Colonic mucosa (tissue), 4 donors: ENCODE measurements at regions not wholly inside any gene's neighbourhood (a gene's known extent, or its start where the extent isn't known, plus 50 kb on each side); places are given as distances from the start of the nearest gene placed in this dataset.

Experiments
- DNase-seq: peaks from one replicate; pipeline ENCODE4 v3.0.0-alpha.2; 2020
- H3K27ac ChIP-seq: fragments of 200-600 bp; one replicate; pipeline ENCODE4 v1.8.0; 2021
- H3K27me3 ChIP-seq: fragments of 200-600 bp; one replicate; pipeline ENCODE4 v1.8.0; 2021
- H3K36me3 ChIP-seq: fragments of 200-600 bp; one replicate; pipeline ENCODE4 v1.8.0; 2021
- H3K4me1 ChIP-seq: fragments of 200-600 bp; one replicate; pipeline ENCODE4 v1.8.0; 2021; ENCODE audit warnings: mild to moderate bottlenecking
- H3K4me3 ChIP-seq: fragments of 200-600 bp; one replicate; pipeline ENCODE4 v1.8.0; 2021
- H3K9ac ChIP-seq, 2 donors: one replicate each; pipeline ENCODE4 v1.7.0; 2013; ENCODE audit warnings: control low read depth in 2 of 2, low read depth in 2 of 2, low read length in 2 of 2
- H3K9me3 ChIP-seq: fragments of 200-600 bp; one replicate; pipeline ENCODE4 v1.8.0; 2021
- CTCF ChIP-seq: fragments of 200-600 bp; IDR thresholded peaks from one replicate; pipeline ENCODE4 v1.8.0; 2022; ENCODE audit warnings: antibody characterized with exemption, mild to moderate bottlenecking
- intact Hi-C: fragments of 100-400 bp; cut with DNase I; formaldehyde crosslinking; loops from one replicate; pipeline ENCODE4 v1.14.1; 2022
- donor health status: healthy.
- donor health status: DM: no; HTN: no; CAD: no.
- donor health status: DM: no; HTN: no; CAD: no.

- Histone ChIP-seq H3K36me3 (no peaks in the 10 kb centered on the region), H3K27me3 (no peaks in the 10 kb centered on the region), H3K27ac (no peak overlapping the region), H3K4me1 (no peaks in the 10 kb centered on the region), H3K9ac (no peak overlapping the region), H3K9me3 (no peaks in the 10 kb centered on the region), H3K4me3 (no peak overlapping the region)
- intact Hi-C loops: no loop called here
- DNase-seq: peak; percentile 34
- no peak for TF ChIP-seq CTCF
These were observed 428.9 kb downstream of the TNS3 start for GRCh38 chr7:47153058-47153457.

- Histone ChIP-seq H3K4me3 (no peak overlapping the region), H3K9me3 (no peaks in the 10 kb centered on the region), H3K4me1 (no peaks in the 10 kb centered on the region), H3K27me3 (no peaks in the 10 kb centered on the region), H3K36me3 (no peaks in the 10 kb centered on the region), H3K27ac (no peak overlapping the region), H3K9ac (no peak overlapping the region)
- DNase-seq: no peak
- intact Hi-C loops: no loop called here
- TF ChIP-seq CTCF: no peak
These were observed 429.6 kb downstream of the TNS3 start for GRCh38 chr7:47152307-47152706.

- no peaks in the 10 kb centered on the region for H3K27me3 ChIP-seq
- no peak overlapping the region for H3K27ac ChIP-seq
- intact Hi-C loops: no loop called here
- H3K9me3 ChIP-seq: no peaks in the 10 kb centered on the region
- no peak for TF ChIP-seq CTCF
- H3K9ac ChIP-seq: no peak overlapping the region
- H3K4me3 ChIP-seq: no peak overlapping the region
- H3K36me3 ChIP-seq: no peaks in the 10 kb centered on the region
- no peak for DNase-seq
- H3K4me1 ChIP-seq: no peaks in the 10 kb centered on the region
These were observed 431.2 kb downstream of the TNS3 start for GRCh38 chr7:47150497-47151260.

GRCh38 chr7:47149971-47150370, 431.9 kb downstream of the TNS3 start:
- H3K36me3 ChIP-seq: no peaks in the 10 kb centered on the region
- no peak overlapping the region for H3K9ac ChIP-seq
- intact Hi-C loops: no loop called here

GRCh38 chr7:47149208-47149839, 432.6 kb downstream of the TNS3 start:
- Histone ChIP-seq H3K27me3 (no peaks in the 10 kb centered on the region), H3K9me3 (no peaks in the 10 kb centered on the region), H3K36me3 (no peaks in the 10 kb centered on the region), H3K4me3 (no peak overlapping the region), H3K27ac (no peak overlapping the region), H3K9ac (no peak overlapping the region), H3K4me1 (no peaks in the 10 kb centered on the region)
- intact Hi-C loops: no loop called here
- DNase-seq: no peak
- TF ChIP-seq CTCF: no peak

More at GRCh38 chr7:47149971-47150370, 431.9 kb downstream of the TNS3 start:
- TF ChIP-seq CTCF: no peak
- H3K4me3 ChIP-seq: no peak overlapping the region
- no peak for DNase-seq
- no peaks in the 10 kb centered on the region for H3K4me1 ChIP-seq
- no peaks in the 10 kb centered on the region for H3K27me3 ChIP-seq
- H3K27ac ChIP-seq: no peak overlapping the region
- H3K9me3 ChIP-seq: no peaks in the 10 kb centered on the region
